Panc1 (cell line): ENCODE measurements at regions not wholly inside any gene's neighbourhood (a gene's known extent, or its start where the extent isn't known, plus 50 kb on each side); places are given as distances from the start of the nearest gene placed in this dataset.

Source experiments
- CTCF ChIP-seq: fragments of 450-650 bp; IDR thresholded peaks from 2 replicates; pipeline ENCODE4 v1.5.1; 2017; ENCODE audit warnings: mild to moderate bottlenecking
- POLR2AphosphoS5 ChIP-seq: IDR thresholded peaks from 2 replicates; pipeline ENCODE4 v1.6.1; 2012; ENCODE audit warnings: mild to moderate bottlenecking, low read depth, low read length, moderate library complexity
- SIN3A ChIP-seq: IDR thresholded peaks from 2 replicates; pipeline ENCODE4 v1.6.1; 2012; ENCODE audit warnings: low read depth, mild to moderate bottlenecking, low read length, moderate library complexity, borderline replicate concordance; ENCODE audit not compliant: insufficient read depth

GRCh38 chr2:106976548-106976947 is 90.6 kb upstream of the ST6GAL2 start:
- no peak for TF ChIP-seq CTCF
- no peak for TF ChIP-seq SIN3A
- TF ChIP-seq POLR2AphosphoS5, result no peak
